ENCODE measurements at regions not wholly inside any gene's neighbourhood (a gene's known extent, or its start where the extent isn't known, plus 50 kb on each side); places are given as distances from the start of the nearest gene placed in this dataset.

- no peaks in the 10 kb centered on the region for H3K27me3 ChIP-seq (replicated peaks; ENCODE audit: insufficient read depth, low read depth, low read length, poor library complexity)
- TF ChIP-seq EZH2 (IDR thresholded peaks at IDR 0.05; ENCODE audit: borderline replicate concordance, low read depth, low read length, poor library complexity, severe bottlenecking): no peak
- TF ChIP-seq, protein P1, sequence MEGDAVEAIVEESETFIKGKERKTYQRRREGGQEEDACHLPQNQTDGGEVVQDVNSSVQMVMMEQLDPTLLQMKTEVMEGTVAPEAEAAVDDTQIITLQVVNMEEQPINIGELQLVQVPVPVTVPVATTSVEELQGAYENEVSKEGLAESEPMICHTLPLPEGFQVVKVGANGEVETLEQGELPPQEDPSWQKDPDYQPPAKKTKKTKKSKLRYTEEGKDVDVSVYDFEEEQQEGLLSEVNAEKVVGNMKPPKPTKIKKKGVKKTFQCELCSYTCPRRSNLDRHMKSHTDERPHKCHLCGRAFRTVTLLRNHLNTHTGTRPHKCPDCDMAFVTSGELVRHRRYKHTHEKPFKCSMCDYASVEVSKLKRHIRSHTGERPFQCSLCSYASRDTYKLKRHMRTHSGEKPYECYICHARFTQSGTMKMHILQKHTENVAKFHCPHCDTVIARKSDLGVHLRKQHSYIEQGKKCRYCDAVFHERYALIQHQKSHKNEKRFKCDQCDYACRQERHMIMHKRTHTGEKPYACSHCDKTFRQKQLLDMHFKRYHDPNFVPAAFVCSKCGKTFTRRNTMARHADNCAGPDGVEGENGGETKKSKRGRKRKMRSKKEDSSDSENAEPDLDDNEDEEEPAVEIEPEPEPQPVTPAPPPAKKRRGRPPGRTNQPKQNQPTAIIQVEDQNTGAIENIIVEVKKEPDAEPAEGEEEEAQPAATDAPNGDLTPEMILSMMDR (conservative IDR thresholded peaks at IDR 0.05; ENCODE audit: low read depth, low read length): no peak
- H3K9me3 ChIP-seq (ENCODE audit: low read depth, low read length, poor library complexity, severe bottlenecking): no peaks in the 10 kb centered on the region
- ChIA-PET POLR2A (ENCODE audit: low non-redundant PET) (no interaction called here), CTCF (no interaction called here)
- intact Hi-C loops (cut with micrococcal nuclease; ENCODE audit: unreplicated experiment): no loop called here
- no peak overlapping the region for H3K27ac ChIP-seq (ENCODE audit: low read depth, low read length, poor library complexity, severe bottlenecking)
- H3K4me1 ChIP-seq (ENCODE audit: insufficient read depth, low read length, poor library complexity, severe bottlenecking): no peaks in the 10 kb centered on the region
- BruUV-seq (replicated peaks): no TSS peak
- DNase-seq (ENCODE audit: low spot score): no peak
- H3K36me3 ChIP-seq (ENCODE audit: insufficient read depth, low read length, poor library complexity, severe bottlenecking): no peaks in the 10 kb centered on the region
- H3K4me3 ChIP-seq (ENCODE audit: low read depth, low read length, poor library complexity, severe bottlenecking): no peak overlapping the region
Measured at GRCh38 chr4:53747401-53747800, 156.1 kb upstream of the LNX1 start.

GRCh38 chr4:53744446-53745160 lies 153.3 kb upstream of the LNX1 start:
- BruUV-seq (replicated peaks): no TSS peak
- Histone ChIP-seq H3K4me1 (ENCODE audit: insufficient read depth, low read length, poor library complexity, severe bottlenecking) (no peaks in the 10 kb centered on the region), H3K27me3 (replicated peaks; ENCODE audit: insufficient read depth, low read depth, low read length, poor library complexity) (no peaks in the 10 kb centered on the region), H3K36me3 (ENCODE audit: insufficient read depth, low read length, poor library complexity, severe bottlenecking) (no peaks in the 10 kb centered on the region), H3K9me3 (ENCODE audit: low read depth, low read length, poor library complexity, severe bottlenecking) (no peaks in the 10 kb centered on the region), H3K4me3 (ENCODE audit: low read depth, low read length, poor library complexity, severe bottlenecking) (no peak overlapping the region), H3K27ac (ENCODE audit: low read depth, low read length, poor library complexity, severe bottlenecking) (no peak overlapping the region)
- no peak for TF ChIP-seq EZH2 (IDR thresholded peaks at IDR 0.05; ENCODE audit: borderline replicate concordance, low read depth, low read length, poor library complexity, severe bottlenecking)
- TF ChIP-seq, protein P1 (conservative IDR thresholded peaks at IDR 0.05; ENCODE audit: low read depth, low read length): no peak
- intact Hi-C loops (cut with micrococcal nuclease; ENCODE audit: unreplicated experiment): no loop called here
- DNase-seq (ENCODE audit: low spot score): no peak
- CTCF ChIA-PET: no interaction called here
- POLR2A ChIA-PET (ENCODE audit: low non-redundant PET): no interaction called here

- Histone ChIP-seq H3K4me3 (ENCODE audit: low read depth, low read length, poor library complexity, severe bottlenecking) (no peak overlapping the region), H3K4me1 (ENCODE audit: insufficient read depth, low read length, poor library complexity, severe bottlenecking) (no peaks in the 10 kb centered on the region), H3K36me3 (ENCODE audit: insufficient read depth, low read length, poor library complexity, severe bottlenecking) (no peaks in the 10 kb centered on the region), H3K27me3 (replicated peaks; ENCODE audit: insufficient read depth, low read depth, low read length, poor library complexity) (no peaks in the 10 kb centered on the region), H3K27ac (ENCODE audit: low read depth, low read length, poor library complexity, severe bottlenecking) (no peak overlapping the region), H3K9me3 (ENCODE audit: low read depth, low read length, poor library complexity, severe bottlenecking) (no peaks in the 10 kb centered on the region)
- ChIA-PET POLR2A (ENCODE audit: low non-redundant PET) (no interaction called here), CTCF (no interaction called here)
- no peak for TF ChIP-seq EZH2 (IDR thresholded peaks at IDR 0.05; ENCODE audit: borderline replicate concordance, low read depth, low read length, poor library complexity, severe bottlenecking)
- TF ChIP-seq, protein P1 (conservative IDR thresholded peaks at IDR 0.05; ENCODE audit: low read depth, low read length): no peak
- no TSS peak for BruUV-seq (replicated peaks)
- intact Hi-C loops (cut with micrococcal nuclease; ENCODE audit: unreplicated experiment): no loop called here
- no peak for DNase-seq (ENCODE audit: low spot score)
Measured at GRCh38 chr4:53734584-53735353, 143.5 kb upstream of the LNX1 start.
